MM.1S (cell line): ENCODE measurements at regions not wholly inside any gene's neighbourhood (a gene's known extent, or its start where the extent isn't known, plus 50 kb on each side); places are given as distances from the start of the nearest gene placed in this dataset.

Experiments used
- DNase-seq: peaks from one replicate; pipeline ENCODE4 v3.0.0-alpha.2; 2015
- H2AFZ ChIP-seq: fragments of 300-600 bp; sonication (generic); 2 replicates; pipeline ENCODE4 v1.6.0; 2016; ENCODE audit warnings: antibody characterized with exemption, low read length
- H3F3A ChIP-seq: fragments of 300-600 bp; sonication (generic); 2 replicates; pipeline ENCODE4 v1.6.1; 2016; ENCODE audit warnings: mild to moderate bottlenecking, antibody characterized with exemption, low read length, moderate library complexity, mixed read lengths; ENCODE audit not compliant: insufficient read depth
- H3K27ac ChIP-seq: fragments of 300-600 bp; sonication (generic); 2 replicates; pipeline ENCODE4 v1.5.1; 2016; ENCODE audit warnings: mild to moderate bottlenecking, low read length
- H3K27me3 ChIP-seq: fragments of 300-600 bp; sonication (generic); replicated peaks from 2 replicates; pipeline ENCODE4 v1.6.0; 2016; ENCODE audit warnings: low read length; ENCODE audit not compliant: insufficient read depth
- H3K36me3 ChIP-seq: fragments of 300-600 bp; sonication (generic); replicated peaks from 2 replicates; pipeline ENCODE4 v1.6.1; 2016; ENCODE audit warnings: mild to moderate bottlenecking, low read length, mixed read lengths; ENCODE audit not compliant: insufficient read depth
- H3K4me1 ChIP-seq: fragments of 300-600 bp; sonication (generic); 2 replicates; pipeline ENCODE4 v1.6.1; 2016; ENCODE audit warnings: low read length, mixed read lengths
- H3K4me2 ChIP-seq: fragments of 300-600 bp; sonication (generic); 2 replicates; pipeline ENCODE4 v1.6.0; 2016; ENCODE audit warnings: low read depth, low read length
- H3K4me3 ChIP-seq: fragments of 300-600 bp; sonication (generic); 2 replicates; pipeline ENCODE4 v1.5.1; 2016; ENCODE audit warnings: low read length, mixed read lengths
- H3K79me2 ChIP-seq: fragments of 300-600 bp; sonication (generic); 2 replicates; pipeline ENCODE4 v1.6.1; 2016; ENCODE audit warnings: mixed run types, low read length, mixed read lengths
- H3K9ac ChIP-seq: fragments of 300-600 bp; sonication (generic); 2 replicates; pipeline ENCODE4 v1.6.1; 2016; ENCODE audit warnings: low read length, mixed read lengths
- H3K9me2 ChIP-seq: fragments of 300-600 bp; sonication (generic); replicated peaks from 2 replicates; pipeline ENCODE4 v1.6.1; 2016; ENCODE audit warnings: mild to moderate bottlenecking, low read length, mixed read lengths; ENCODE audit not compliant: insufficient read depth
- H3K9me3 ChIP-seq: fragments of 300-600 bp; sonication (generic); replicated peaks from 2 replicates; pipeline ENCODE4 v1.6.1; 2016; ENCODE audit warnings: mild to moderate bottlenecking, low read length, mixed read lengths; ENCODE audit not compliant: insufficient read depth
- H4K20me1 ChIP-seq: fragments of 300-600 bp; sonication (generic); 2 replicates; pipeline ENCODE4 v1.6.1; 2016; ENCODE audit warnings: mild to moderate bottlenecking, low read length, moderate library complexity, mixed read lengths; ENCODE audit not compliant: insufficient read depth
- EZH2 ChIP-seq: fragments of 300-600 bp; sonication (generic); optimal IDR thresholded peaks from 2 replicates; pipeline ENCODE3; 2017; ENCODE audit warnings: low read depth, mild to moderate bottlenecking, antibody characterized with exemption, low read length, mixed read lengths
- EZH2phosphoT487 ChIP-seq: fragments of 300-600 bp; sonication (generic); IDR thresholded peaks from 2 replicates; pipeline ENCODE4 v1.6.1; 2018; ENCODE audit warnings: antibody characterized with exemption, low read length
- TF ChIP-seq, protein P1 (sequence below): fragments of 300-600 bp; sonication (generic); IDR thresholded peaks from 2 replicates; pipeline ENCODE4 v1.5.1; 2016; ENCODE audit warnings: antibody characterized with exemption, low read length, mixed read lengths

DNA sequence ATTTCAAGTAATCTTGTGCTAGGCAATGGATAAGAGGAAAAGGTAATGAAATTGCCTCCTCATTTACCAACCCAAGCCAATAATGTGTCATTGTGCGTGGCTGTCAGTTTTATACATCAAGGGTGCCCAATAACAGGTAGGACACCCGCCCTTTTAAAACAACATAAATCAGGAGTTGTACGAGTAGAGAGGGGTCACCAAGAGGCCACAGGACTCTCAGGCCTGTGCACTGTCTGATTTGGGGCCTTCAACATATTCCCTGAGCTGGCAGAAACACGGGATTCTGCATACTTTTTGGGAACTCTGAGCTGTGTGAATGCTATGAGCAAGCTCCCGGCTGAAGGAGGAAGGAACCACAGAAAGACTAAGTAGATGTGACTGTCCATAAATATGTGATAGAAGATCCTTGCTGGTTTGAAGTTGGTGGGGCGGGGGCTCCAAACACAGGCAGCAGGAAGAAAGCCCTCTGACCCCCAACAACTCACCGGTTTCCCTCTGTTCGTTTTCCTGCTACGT lies 82.7 kb upstream of the MAML3 start:
- H3F3A ChIP-seq = no peaks in the 10 kb centered on the region
- H3K36me3 ChIP-seq = no peaks in the 10 kb centered on the region
- no peaks in the 10 kb centered on the region for H3K9me3 ChIP-seq
- H3K27ac ChIP-seq = no peak overlapping the region
- no peak overlapping the region for H3K4me2 ChIP-seq
- H3K9me2 ChIP-seq = no peaks in the 10 kb centered on the region
- H3K27me3 ChIP-seq = no peaks in the 10 kb centered on the region
- no peaks in the 10 kb centered on the region for H3K79me2 ChIP-seq
- H3K4me3 ChIP-seq = no peak overlapping the region
- no peak for DNase-seq
- H3K9ac ChIP-seq = no peak overlapping the region
- TF ChIP-seq EZH2 = no peak
- TF ChIP-seq EZH2phosphoT487 = no peak
- TF ChIP-seq, protein P1, sequence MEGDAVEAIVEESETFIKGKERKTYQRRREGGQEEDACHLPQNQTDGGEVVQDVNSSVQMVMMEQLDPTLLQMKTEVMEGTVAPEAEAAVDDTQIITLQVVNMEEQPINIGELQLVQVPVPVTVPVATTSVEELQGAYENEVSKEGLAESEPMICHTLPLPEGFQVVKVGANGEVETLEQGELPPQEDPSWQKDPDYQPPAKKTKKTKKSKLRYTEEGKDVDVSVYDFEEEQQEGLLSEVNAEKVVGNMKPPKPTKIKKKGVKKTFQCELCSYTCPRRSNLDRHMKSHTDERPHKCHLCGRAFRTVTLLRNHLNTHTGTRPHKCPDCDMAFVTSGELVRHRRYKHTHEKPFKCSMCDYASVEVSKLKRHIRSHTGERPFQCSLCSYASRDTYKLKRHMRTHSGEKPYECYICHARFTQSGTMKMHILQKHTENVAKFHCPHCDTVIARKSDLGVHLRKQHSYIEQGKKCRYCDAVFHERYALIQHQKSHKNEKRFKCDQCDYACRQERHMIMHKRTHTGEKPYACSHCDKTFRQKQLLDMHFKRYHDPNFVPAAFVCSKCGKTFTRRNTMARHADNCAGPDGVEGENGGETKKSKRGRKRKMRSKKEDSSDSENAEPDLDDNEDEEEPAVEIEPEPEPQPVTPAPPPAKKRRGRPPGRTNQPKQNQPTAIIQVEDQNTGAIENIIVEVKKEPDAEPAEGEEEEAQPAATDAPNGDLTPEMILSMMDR = no peak
- H2AFZ ChIP-seq = no peak overlapping the region
- H4K20me1 ChIP-seq = no peaks in the 10 kb centered on the region
- no peaks in the 10 kb centered on the region for H3K4me1 ChIP-seq

DNA sequence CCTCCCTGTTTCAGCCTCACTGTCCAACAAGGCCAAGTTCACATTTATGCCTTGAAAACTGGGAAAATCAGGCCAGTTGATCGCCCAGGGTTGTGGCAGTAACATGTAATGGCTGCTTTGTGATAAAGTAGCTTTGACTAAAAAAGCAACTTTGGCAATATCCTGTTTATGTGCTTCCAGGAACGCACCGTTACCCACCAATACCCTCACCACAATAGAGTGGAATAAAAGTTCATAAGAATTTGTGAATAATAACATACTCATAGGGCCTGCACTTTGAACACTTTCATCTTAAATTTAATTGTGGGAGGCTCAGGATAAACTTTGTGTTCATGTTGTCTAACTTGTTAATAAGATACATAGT lies 80.7 kb upstream of the MAML3 start:
- Histone ChIP-seq H3K79me2 (no peaks in the 10 kb centered on the region), H3K4me1 (no peaks in the 10 kb centered on the region), H3K4me2 (no peak overlapping the region), H3K9ac (no peak overlapping the region), H3K36me3 (no peaks in the 10 kb centered on the region), H3F3A (no peaks in the 10 kb centered on the region), H4K20me1 (no peaks in the 10 kb centered on the region), H3K4me3 (no peak overlapping the region), H3K27ac (no peak overlapping the region), H3K9me3 (no peaks in the 10 kb centered on the region), H3K9me2 (no peaks in the 10 kb centered on the region), H2AFZ (no peak overlapping the region), H3K27me3 (no peaks in the 10 kb centered on the region)
- no peak for DNase-seq
- TF ChIP-seq EZH2phosphoT487 (no peak), EZH2 (no peak)
- TF ChIP-seq, protein P1 = no peak

GRCh38 chr4:140233791-140234696 lies 80.1 kb upstream of the MAML3 start:
- Histone ChIP-seq H3K79me2 (no peaks in the 10 kb centered on the region), H3K27ac (no peak overlapping the region), H3K36me3 (no peaks in the 10 kb centered on the region), H3K4me2 (no peak overlapping the region), H3K4me3 (no peak overlapping the region), H3K27me3 (no peaks in the 10 kb centered on the region), H3K9me3 (no peaks in the 10 kb centered on the region), H2AFZ (no peak overlapping the region), H3K9me2 (no peaks in the 10 kb centered on the region), H3F3A (no peaks in the 10 kb centered on the region), H4K20me1 (no peaks in the 10 kb centered on the region), H3K9ac (no peak overlapping the region), H3K4me1 (no peaks in the 10 kb centered on the region)
- no peak for DNase-seq
- TF ChIP-seq, protein P1 = no peak
- TF ChIP-seq EZH2 = no peak
- TF ChIP-seq EZH2phosphoT487 = no peak
